ENCODE measurements at regions not wholly inside any gene's neighbourhood (a gene's known extent, or its start where the extent isn't known, plus 50 kb on each side); places are given as distances from the start of the nearest gene placed in this dataset.

DNA sequence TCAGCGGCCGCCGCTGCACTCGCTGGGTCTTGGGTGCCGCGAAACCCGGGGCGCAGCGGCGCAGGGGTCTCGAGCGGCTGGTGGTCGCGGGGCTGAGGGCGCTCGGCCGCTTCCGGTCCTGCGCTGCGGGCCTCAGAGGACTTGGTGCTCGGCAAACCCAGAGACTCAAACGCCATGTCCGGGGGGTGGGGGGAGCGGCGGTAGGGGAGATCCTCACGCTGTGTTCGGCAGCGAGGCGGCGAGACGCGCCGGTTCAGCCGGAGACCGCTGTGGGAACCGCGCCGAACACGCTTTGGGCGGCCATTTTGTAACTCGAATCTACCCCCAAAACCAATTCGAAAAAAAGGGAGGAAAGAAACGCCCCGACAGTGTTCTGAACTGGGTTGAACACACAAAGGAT, 317.5 kb upstream of the CDH18 start:
- TF ChIP-seq PAX8 (IDR thresholded peaks at IDR 0.05) (no peak), MXI1 (IDR thresholded peaks at IDR 0.05; ENCODE audit: low read depth, low read length) (no peak)
- TF ChIP-seq, protein P1, sequence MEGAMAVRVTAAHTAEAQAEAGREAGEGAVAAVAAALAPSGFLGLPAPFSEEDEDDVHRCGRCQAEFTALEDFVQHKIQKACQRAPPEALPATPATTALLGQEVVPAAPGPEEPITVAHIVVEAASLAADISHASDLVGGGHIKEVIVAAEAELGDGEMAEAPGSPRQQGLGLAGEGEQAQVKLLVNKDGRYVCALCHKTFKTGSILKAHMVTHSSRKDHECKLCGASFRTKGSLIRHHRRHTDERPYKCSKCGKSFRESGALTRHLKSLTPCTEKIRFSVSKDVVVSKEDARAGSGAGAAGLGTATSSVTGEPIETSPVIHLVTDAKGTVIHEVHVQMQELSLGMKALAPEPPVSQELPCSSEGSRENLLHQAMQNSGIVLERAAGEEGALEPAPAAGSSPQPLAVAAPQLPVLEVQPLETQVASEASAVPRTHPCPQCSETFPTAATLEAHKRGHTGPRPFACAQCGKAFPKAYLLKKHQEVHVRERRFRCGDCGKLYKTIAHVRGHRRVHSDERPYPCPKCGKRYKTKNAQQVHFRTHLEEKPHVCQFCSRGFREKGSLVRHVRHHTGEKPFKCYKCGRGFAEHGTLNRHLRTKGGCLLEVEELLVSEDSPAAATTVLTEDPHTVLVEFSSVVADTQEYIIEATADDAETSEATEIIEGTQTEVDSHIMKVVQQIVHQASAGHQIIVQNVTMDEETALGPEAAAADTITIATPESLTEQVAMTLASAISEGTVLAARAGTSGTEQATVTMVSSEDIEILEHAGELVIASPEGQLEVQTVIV (IDR thresholded peaks at IDR 0.05; ENCODE audit: borderline replicate concordance, partially characterized antibody): no peak
- TF ChIP-seq, protein P2, sequence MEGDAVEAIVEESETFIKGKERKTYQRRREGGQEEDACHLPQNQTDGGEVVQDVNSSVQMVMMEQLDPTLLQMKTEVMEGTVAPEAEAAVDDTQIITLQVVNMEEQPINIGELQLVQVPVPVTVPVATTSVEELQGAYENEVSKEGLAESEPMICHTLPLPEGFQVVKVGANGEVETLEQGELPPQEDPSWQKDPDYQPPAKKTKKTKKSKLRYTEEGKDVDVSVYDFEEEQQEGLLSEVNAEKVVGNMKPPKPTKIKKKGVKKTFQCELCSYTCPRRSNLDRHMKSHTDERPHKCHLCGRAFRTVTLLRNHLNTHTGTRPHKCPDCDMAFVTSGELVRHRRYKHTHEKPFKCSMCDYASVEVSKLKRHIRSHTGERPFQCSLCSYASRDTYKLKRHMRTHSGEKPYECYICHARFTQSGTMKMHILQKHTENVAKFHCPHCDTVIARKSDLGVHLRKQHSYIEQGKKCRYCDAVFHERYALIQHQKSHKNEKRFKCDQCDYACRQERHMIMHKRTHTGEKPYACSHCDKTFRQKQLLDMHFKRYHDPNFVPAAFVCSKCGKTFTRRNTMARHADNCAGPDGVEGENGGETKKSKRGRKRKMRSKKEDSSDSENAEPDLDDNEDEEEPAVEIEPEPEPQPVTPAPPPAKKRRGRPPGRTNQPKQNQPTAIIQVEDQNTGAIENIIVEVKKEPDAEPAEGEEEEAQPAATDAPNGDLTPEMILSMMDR (IDR thresholded peaks at IDR 0.05 in 2 of 3, conservative IDR thresholded peaks at IDR 0.05 in 1 of 3; ENCODE audit: control insufficient read depth in 2 of 3, extremely low read depth in 1 of 3, insufficient read depth in 1 of 3, low read depth in 3 of 3, low read length in 3 of 3): no peak

All from GM12878 (cell line).